ENCODE measurements at regions not wholly inside any gene's neighbourhood (a gene's known extent, or its start where the extent isn't known, plus 50 kb on each side); places are given as distances from the start of the nearest gene placed in this dataset.

- H3K36me3 ChIP-seq (ENCODE audit: control insufficient read depth in 2 of 2, extremely low read depth in 1 of 2, insufficient read depth in 2 of 2, low read length in 2 of 2) = no peaks in the 10 kb centered on the region
- DNase-seq (ENCODE audit: low read depth, low spot score) = no peak
- no peak for FAIRE-seq
- no peak overlapping the region for H3K4me2 ChIP-seq (ENCODE audit: insufficient read depth, low read length)
- no peaks in the 10 kb centered on the region for H3K9me3 ChIP-seq (replicated peaks; ENCODE audit: control insufficient read depth, insufficient read depth, low read length)
- intact Hi-C loops (cut with micrococcal nuclease) = no loop called here
- H3K4me3 ChIP-seq (replicated peaks in 1 of 3; ENCODE audit: insufficient read depth in 1 of 3, low read depth in 1 of 3, low read length in 3 of 3) = no peak overlapping the region
- peaks cover 0 to 1% of the 10 kb centered on the region in 2 experiments for H3K27me3 ChIP-seq (ENCODE audit: control insufficient read depth in 2 of 2, insufficient read depth in 2 of 2, low read length in 2 of 2)
- BruUV-seq (replicated peaks) = no TSS peak
- POLR2A ChIA-PET = no interaction called here
- H3K9me1 ChIP-seq (replicated peaks; ENCODE audit: control insufficient read depth, extremely low read depth, insufficient read depth, low read length) = no peaks in the 10 kb centered on the region
- H3K4me1 ChIP-seq (ENCODE audit: control insufficient read depth, extremely low read depth, insufficient read depth, low read length) = no peaks in the 10 kb centered on the region
- no peak for TF ChIP-seq EZH2 (IDR thresholded peaks at IDR 0.05; ENCODE audit: borderline replicate concordance, low read depth, low read length, severe bottlenecking)
- no peak for TF ChIP-seq MAX (IDR thresholded peaks at IDR 0.05; ENCODE audit: insufficient read depth, insufficient read length)
- TF ChIP-seq POLR2AphosphoS5 (IDR thresholded peaks at IDR 0.05; ENCODE audit: insufficient read depth, low read depth, low read length) = no peak
- TF ChIP-seq MYC (IDR thresholded peaks at IDR 0.05; ENCODE audit: low read depth, low read length) = no peak
- CTCF ChIA-PET = no interaction called here
- dilution Hi-C loops (cut with MboI; ENCODE audit: extremely low pct_ligation_motif_present, low sequenced_read_pairs) = no loop called here
- no peak overlapping the region for H3K27ac ChIP-seq (ENCODE audit: insufficient read depth, low read depth, low read length)
- H3K79me2 ChIP-seq (ENCODE audit: control insufficient read depth, insufficient read depth, low read length) = no peaks in the 10 kb centered on the region
- no peak overlapping the region for H3K9ac ChIP-seq (replicated peaks; ENCODE audit: extremely low read depth, insufficient read depth, low read length)
- H2AFZ ChIP-seq (ENCODE audit: low read depth, low read length) = no peak overlapping the region
- no peaks in the 10 kb centered on the region for H4K20me1 ChIP-seq (replicated peaks; ENCODE audit: control insufficient read depth, extremely low read depth, insufficient read depth, low read length)
Measured at GRCh38 chr2:10241641-10242430, 60.9 kb upstream of the HPCAL1 start.

- no peaks in the 10 kb centered on the region for H3K9me1 ChIP-seq (replicated peaks; ENCODE audit: control insufficient read depth, extremely low read depth, insufficient read depth, low read length)
- no peaks in the 10 kb centered on the region for H3K9me3 ChIP-seq (replicated peaks; ENCODE audit: control insufficient read depth, insufficient read depth, low read length)
- H3K27me3 ChIP-seq (ENCODE audit: control insufficient read depth in 2 of 2, insufficient read depth in 2 of 2, low read length in 2 of 2) = peaks cover 0 to 5% of the 10 kb centered on the region in 2 experiments
- no peak overlapping the region for H2AFZ ChIP-seq (ENCODE audit: low read depth, low read length)
- no peak for TF ChIP-seq POLR2A (IDR thresholded peaks at IDR 0.05; ENCODE audit: low read depth, low read length)
- TF ChIP-seq GATA2 (IDR thresholded peaks at IDR 0.05; ENCODE audit: insufficient read depth, insufficient read length, low read depth, low read length) = no peak
- TF ChIP-seq EZH2 (IDR thresholded peaks at IDR 0.05; ENCODE audit: borderline replicate concordance, low read depth, low read length, severe bottlenecking) = no peak
- no peak for TF ChIP-seq CTCF (IDR thresholded peaks at IDR 0.05; ENCODE audit: extremely low read depth in 1 of 2, insufficient read depth in 1 of 2, low read depth in 1 of 2, low read length in 2 of 2)
- no peak for TF ChIP-seq MYC (IDR thresholded peaks at IDR 0.05; ENCODE audit: low read depth, low read length)
- no peak for TF ChIP-seq JUN (IDR thresholded peaks at IDR 0.05; ENCODE audit: borderline replicate concordance, insufficient read depth, insufficient read length, low read depth)
- TF ChIP-seq MAX (IDR thresholded peaks at IDR 0.05; ENCODE audit: insufficient read depth, insufficient read length) = no peak
- no peak for TF ChIP-seq FOS (IDR thresholded peaks at IDR 0.05; ENCODE audit: borderline replicate concordance, insufficient read depth, low read length)
- TF ChIP-seq POLR2AphosphoS5 (IDR thresholded peaks at IDR 0.05; ENCODE audit: insufficient read depth, low read depth, low read length) = no peak
- H3K36me3 ChIP-seq (ENCODE audit: control insufficient read depth in 2 of 2, extremely low read depth in 1 of 2, insufficient read depth in 2 of 2, low read length in 2 of 2) = no peaks in the 10 kb centered on the region
- H3K4me3 ChIP-seq (replicated peaks in 1 of 3; ENCODE audit: insufficient read depth in 1 of 3, low read depth in 1 of 3, low read length in 3 of 3) = no peak overlapping the region
- no peak overlapping the region for H3K27ac ChIP-seq (ENCODE audit: insufficient read depth, low read depth, low read length)
- no peaks in the 10 kb centered on the region for H3K4me1 ChIP-seq (ENCODE audit: control insufficient read depth, extremely low read depth, insufficient read depth, low read length)
- no peak overlapping the region for H3K4me2 ChIP-seq (ENCODE audit: insufficient read depth, low read length)
- no peaks in the 10 kb centered on the region for H3K79me2 ChIP-seq (ENCODE audit: control insufficient read depth, insufficient read depth, low read length)
- dilution Hi-C loops (cut with MboI; ENCODE audit: extremely low pct_ligation_motif_present, low sequenced_read_pairs) (no loop called here), intact Hi-C loops (cut with micrococcal nuclease) (no loop called here)
- DNase-seq (ENCODE audit: low read depth, low spot score) (no peak), FAIRE-seq (no peak)
- ChIA-PET CTCF (no interaction called here), POLR2A (no interaction called here)
- no TSS peak for BruUV-seq (replicated peaks)
- no peak overlapping the region for H3K9ac ChIP-seq (replicated peaks; ENCODE audit: extremely low read depth, insufficient read depth, low read length)
- H4K20me1 ChIP-seq (replicated peaks; ENCODE audit: control insufficient read depth, extremely low read depth, insufficient read depth, low read length) = no peaks in the 10 kb centered on the region
Measured at GRCh38 chr2:10242451-10242850, 60.3 kb upstream of the HPCAL1 start.

All from endothelial cell of umbilical vein (primary cell).